HG02623 (cell line): ENCODE measurements at regions not wholly inside any gene's neighbourhood (a gene's known extent, or its start where the extent isn't known, plus 50 kb on each side); places are given as distances from the start of the nearest gene placed in this dataset.
A peak's percentile ranks its signal among the peaks of the same experiment; 100 is the strongest.
"Not testable (repeated sequence)": the region's sequence is repeated elsewhere in the genome, so short reads cannot be mapped to it uniquely, and the experiment has no call there.

ENCODE experiments used
- ATAC-seq: cut with Tn5 transposase; IDR thresholded peaks from one replicate; pipeline ENCODE4 v1.9.1; 2021; ENCODE audit warnings: moderate library complexity; ENCODE audit not compliant: unreplicated experiment

DNA sequence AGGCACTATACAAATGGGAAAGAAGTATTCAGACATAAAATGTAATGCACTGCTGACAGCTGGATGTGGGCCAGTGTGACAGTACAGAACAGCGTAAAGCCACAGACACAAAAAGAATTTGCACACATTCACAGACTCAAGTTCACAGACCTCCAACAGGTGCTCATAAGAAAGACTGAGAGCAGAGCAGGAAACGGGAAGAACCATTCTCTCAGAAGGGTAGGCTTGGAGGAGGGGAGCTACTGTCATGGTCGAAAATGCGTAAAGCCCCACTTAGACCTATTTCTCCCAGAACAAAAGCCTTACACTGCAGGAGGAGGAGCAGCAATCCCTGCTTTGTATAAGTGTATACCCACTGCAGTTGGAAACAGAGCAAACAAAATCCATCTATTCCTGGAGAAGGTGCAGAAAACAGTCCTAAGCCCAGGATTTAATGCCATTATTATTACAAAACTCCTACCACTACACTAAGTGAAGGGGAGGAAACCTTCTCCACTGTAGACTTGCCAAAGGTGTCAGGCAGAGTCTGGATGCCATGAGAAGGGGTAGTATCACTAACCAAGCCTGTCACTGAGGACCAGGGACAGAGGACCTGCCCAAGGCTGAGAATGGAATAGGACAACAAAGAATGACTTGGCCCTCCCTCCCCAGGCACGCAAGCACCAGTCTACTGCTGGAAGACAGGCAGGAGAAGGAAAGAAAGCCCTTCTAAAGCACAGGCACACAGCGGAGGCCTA, 103.0 kb upstream of the FAM25C start:
- ATAC-seq = not testable (repeated sequence)

DNA sequence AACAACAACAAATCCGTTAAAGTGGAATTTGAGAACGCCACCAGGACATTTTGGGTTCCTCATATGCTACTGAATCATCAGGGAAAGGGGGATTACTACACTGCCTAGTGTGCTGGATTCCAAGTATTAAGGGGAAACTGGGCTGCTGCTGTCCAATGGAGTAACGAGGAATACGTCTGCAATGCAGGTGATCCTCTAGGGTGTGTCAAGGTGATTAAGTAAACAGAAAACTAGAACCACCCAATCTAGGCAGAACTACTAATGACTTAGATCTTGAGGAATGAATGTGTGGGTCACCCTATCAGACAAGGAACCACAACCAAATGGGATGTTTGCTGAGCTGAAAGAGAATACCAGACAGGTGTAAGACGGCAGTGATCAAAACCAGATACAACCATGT, 99.3 kb upstream of the FAM25C start:
- ATAC-seq = not testable (repeated sequence)

- not testable (repeated sequence) for ATAC-seq
Observed at GRCh38 chr10:48090706-48091105, 91.1 kb upstream of the FAM25C start.

- not testable (repeated sequence) for ATAC-seq
Observed at GRCh38 chr10:48088087-48088486, 88.5 kb upstream of the FAM25C start.

DNA sequence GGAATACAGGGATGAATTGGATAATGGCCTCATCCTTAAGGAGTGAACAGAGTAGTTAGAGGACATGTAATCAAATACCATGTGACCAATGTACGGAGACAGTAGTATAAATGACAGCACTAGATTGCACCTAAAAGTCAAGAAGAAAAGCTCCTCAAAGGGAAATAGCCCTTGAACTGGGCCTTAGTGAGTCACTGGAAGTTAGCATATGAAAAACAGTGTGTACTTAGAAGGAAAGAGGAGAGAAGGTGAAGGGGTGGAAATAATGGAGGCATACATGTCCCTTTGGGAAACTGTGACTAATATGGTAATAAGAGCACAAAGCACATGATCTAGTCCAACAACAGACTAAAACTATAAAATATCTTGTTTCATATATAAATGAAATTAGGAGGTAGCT, 84.9 kb upstream of the FAM25C start:
- ATAC-seq = not testable (repeated sequence)

GRCh38 chr10:48071228-48071627, 71.6 kb upstream of the FAM25C start:
- ATAC-seq = not testable (repeated sequence)

DNA sequence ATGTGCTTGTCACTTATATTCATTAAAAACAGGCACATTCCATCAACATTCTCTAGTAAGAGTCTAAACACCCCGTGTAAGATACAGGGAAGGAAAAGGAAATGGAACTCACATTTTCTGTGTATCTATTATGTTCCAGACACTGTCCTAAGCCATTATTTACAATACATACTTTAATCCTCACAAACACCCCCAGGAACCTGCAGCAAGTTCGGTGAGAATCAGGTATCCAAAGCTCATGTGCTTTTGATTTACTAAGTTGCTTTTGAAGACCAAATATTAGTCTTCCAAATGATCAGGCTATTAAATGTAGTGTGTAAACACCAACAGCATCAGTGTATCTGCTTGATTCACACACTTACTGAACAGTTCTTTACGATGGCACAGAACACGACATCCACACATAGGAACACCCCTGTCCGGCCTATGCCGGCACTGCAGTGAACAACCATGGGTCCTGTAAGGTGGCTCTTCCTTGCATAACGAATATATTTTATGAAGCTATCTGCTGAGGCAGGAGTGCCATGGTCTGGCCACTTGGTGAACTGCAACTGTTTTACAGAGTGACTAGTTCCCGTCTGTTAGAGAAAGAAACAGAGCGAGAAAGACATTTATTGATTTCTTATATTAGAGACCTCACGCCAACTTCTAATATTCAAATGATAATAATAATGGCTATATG, 64.5 kb upstream of the FAM25C start:
- peak; percentile 89 for ATAC-seq

- ATAC-seq = not testable (repeated sequence)
Observed at GRCh38 chr10:48055395-48055794, 55.8 kb upstream of the FAM25C start.
